Nucleus accumbens (tissue), 56 donors: ENCODE measurements at regions not wholly inside any gene's neighbourhood (a gene's known extent, or its start where the extent isn't known, plus 50 kb on each side); places are given as distances from the start of the nearest gene placed in this dataset.
"Not testable (repeated sequence)": the region's sequence is repeated elsewhere in the genome, so short reads cannot be mapped to it uniquely, and the experiment has no call there.

ENCODE experiments used
- DNase-seq, 56 donors: peaks; one replicate each; lab custom pipeline; 2025; lab: John Stamatoyannopoulos, UW

GRCh38 chr5:117138523-117138922, 563.9 kb upstream of the SEMA6A start:
- no peak for DNase-seq

GRCh38 chr5:117135851-117136250, 561.2 kb upstream of the SEMA6A start:
- no peak for DNase-seq

DNA sequence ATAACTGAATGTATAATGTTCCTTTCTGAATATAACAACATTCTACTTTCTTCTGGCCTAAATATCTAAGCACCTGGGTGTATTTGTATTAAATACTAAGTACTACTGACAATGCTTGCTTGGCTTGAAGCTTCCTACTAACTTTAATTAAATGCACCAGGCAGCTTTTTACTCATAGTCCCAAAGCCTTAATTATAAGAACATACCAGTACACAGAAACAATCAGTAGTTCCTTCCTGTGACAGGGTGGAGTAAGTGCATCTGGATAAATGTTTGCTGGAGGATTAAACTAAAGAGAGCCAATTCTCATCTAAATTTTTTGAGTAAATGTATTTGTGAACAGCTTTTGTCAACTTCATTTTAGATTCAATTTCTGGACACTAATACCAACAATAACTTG, 558.6 kb upstream of the SEMA6A start:
- no peak for DNase-seq

DNA sequence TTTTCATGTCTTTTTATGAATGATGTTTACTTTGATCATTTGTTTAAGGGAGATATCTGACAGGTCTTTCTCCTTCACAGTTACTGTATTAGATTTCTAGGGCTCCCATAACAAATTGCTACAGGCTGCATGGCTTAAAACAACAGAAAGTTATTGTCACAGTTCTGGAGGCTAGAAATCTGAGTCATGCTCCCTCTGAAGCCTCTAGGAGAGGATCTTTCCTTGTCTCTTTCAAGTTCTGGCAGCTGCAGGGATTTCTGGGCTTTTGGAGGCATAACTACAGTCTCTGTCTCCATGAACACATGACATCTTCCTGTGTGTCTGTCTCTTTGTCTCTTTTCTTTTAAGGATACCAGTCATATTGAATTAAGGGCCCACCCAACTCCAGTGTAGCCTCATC, 557.3 kb upstream of the SEMA6A start:
- DNase-seq, result peak in 3 of 56 donors; percentile 0 to 1 (median 0)

DNA sequence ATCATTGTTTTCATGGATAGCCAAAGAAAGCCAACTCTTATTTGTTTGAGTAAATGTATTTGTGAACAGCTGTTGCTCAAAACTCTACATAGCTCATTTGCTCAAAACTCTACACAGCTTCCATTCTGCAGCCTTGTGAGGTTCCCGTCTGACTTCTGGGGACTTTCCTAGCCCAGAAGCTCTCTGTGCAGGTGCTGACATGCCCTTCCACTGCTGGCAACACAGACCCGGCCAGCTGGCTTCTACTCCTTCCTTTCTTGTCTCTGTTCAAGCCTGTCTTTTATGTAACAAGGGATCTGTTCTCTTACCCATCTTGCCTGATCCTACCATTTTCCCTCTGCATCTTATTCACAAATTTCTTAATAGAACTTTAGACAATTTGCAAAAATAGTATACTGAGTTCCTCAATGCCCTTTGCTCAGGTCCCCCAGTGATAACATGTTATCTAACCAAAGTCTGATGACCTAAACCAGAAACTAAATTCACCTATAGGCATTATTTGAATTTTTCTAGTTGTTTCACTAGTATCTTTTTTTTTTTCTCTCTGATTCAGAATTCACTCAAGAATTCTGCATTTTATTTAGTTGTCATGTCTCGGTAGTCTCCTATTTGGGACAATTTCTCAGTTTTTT, 556.5 kb upstream of the SEMA6A start:
- no peak for DNase-seq

DNA sequence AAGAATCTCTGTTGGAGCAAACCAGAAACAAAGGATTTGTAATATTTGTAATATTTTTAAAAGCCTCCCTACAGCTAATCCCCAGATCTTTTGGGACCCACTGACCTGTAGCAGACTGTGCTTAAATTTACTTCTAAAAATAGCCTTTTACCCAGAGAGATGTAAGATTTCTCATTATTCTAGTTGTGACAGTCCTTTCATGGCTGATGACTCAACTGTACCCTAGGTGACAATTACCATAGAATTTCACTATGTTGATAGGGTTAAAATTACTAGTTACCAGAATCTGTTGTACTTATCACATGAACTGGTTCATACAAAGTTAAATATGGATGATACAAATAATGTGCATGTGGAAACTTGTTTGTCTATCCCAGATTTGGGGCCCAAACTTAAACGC, 543.9 kb upstream of the SEMA6A start:
- no peak for DNase-seq

DNA sequence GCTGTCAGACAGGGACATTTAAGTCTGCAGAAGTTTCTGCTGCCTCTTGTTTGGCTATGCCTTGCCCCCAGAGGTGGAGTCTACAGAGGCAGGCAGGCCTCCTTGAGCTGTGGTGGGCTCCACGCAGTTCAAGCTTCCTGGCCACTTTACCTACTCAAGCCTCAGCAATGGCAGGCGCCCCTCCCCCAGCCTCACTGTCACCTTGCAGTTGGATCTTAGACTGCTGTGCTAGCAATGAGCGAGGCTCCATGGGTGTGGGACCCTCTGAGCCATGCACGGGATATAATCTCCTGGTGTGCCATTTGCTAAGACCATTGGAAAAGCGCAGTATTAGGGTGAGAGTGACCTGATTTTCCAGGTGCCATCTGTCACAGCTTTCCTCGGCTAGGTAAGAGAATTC, 542.7 kb upstream of the SEMA6A start:
- not testable (repeated sequence) for DNase-seq

DNA sequence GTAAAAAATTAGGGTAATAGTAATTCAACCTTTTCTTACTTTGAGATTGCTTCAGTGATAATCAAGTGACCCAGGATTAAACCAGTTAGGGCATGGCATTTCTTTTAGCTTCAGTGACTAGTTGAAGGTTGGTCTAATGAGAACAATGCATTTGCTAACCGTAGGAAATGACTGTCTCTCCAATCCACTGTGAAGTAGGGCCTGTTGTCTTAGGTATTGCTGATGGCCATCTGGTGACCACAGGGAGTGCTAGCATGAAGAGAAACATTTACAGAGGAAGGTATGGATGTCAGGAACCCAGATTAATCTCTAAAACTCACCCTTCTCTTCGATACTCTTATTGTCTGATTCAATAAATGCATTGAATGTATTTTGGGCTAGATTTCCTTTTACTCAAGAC, 535.9 kb upstream of the SEMA6A start:
- DNase-seq, result no peak

- no peak for DNase-seq
These were observed 533.2 kb upstream of the SEMA6A start for GRCh38 chr5:117107859-117108258.

GRCh38 chr5:117103703-117104102, 529.1 kb upstream of the SEMA6A start:
- no peak for DNase-seq

- no peak for DNase-seq
These were observed 528.0 kb upstream of the SEMA6A start for GRCh38 chr5:117102591-117102990.

- DNase-seq, result no peak
These were observed 525.6 kb upstream of the SEMA6A start for GRCh38 chr5:117100176-117100575.

DNA sequence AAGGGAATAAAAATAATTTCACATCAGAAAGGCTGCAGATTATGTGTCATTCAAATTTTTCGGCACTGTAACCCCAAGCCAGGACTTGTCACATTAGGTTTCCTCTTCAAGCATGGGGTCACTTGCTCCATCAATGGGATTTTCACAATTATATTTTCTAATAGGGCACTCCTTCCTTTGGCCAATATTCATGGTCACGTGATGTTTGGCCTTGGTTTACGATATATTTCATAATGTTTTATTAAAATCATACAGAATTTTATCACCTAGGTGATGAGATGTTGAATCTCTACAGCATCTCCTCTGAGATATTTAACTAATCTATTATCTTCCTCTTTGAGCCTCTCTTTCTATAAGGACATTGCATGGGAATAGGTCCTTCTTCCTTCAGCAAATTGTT, 523.5 kb upstream of the SEMA6A start:
- no peak for DNase-seq

GRCh38 chr5:117095346-117096332, 521.0 kb upstream of the SEMA6A start:
- DNase-seq, result no peak

DNA sequence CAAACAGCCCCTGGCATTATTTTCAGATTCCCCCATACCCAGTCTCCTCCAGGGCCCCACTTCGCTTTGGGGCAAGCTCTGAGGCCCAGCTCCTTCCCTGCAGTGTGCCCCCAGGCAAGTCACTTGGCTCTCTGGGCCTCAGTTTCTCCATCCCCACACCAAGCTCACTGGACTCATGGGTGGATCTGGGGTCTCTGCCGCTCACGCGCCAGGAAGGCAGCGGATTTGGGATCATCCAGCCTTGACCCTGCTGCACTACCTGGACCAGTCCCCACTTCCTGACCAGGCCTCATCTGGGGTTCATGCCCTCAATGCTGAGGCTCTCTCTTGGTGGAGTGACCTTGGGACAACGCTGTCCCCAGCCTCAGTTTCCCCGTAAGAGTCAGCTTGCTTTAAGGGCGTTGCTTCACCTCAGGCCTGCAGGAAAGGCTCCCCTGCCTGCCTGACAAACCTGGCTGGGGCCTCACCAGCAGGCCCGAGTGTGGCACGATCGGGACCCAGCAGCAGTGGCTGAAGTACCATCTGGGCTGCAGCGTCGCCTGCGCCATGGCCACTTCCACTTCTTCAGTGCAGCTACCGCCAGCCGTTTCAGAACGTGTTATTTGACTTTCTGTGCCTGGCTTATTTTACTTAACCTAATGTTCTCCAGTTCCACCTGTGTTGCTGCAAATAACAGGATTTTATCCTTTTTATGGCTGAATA, 519.6 kb upstream of the SEMA6A start:
- DNase-seq, result no peak

- no peak for DNase-seq
These were observed 519.0 kb upstream of the SEMA6A start for GRCh38 chr5:117093653-117094052.

DNA sequence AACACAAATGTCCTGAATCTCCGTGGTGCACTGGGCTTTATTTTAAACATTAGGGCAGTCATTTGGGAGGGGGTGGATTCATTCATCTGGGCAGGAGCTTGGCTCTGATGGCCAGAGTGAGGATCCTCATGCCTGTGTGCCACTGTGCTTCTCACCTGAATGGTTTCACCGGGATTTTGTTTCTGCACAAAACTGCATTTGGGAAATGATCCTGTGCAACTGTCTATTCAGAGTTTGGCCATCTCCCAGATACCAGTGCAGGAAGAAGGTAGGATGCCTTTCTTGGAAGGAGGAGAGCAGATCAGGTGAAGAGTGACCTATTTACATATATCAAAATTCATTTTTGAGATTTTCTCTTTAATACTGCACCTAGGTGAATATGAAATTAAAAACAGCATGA, 514.4 kb upstream of the SEMA6A start:
- DNase-seq, result no peak

DNA sequence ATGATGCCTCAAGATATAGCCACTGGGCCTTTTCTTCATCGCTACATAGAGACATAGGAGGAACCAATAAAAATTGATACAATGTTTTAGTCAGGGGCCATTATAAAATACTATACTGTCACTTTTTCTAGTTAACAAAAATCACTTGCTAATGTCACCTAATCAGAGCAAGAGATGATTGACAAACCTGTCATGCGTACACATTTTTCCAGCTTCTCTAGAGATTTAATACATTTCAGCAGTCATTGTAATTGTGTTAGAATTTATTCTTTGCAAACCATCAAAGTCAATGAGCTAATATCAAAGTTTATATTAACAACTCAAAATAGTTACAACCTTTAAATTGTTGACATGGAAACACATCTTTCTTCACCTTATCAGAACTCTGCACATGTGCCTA, 513.6 kb upstream of the SEMA6A start:
- DNase-seq, result no peak

- peak in 4 of 56 donors; percentile 2 to 9 (median 4) for DNase-seq
These were observed 509.4 kb upstream of the SEMA6A start for GRCh38 chr5:117084067-117084466.

GRCh38 chr5:117082977-117083376, 508.4 kb upstream of the SEMA6A start:
- no peak for DNase-seq

GRCh38 chr5:117077142-117077541, 502.5 kb upstream of the SEMA6A start:
- DNase-seq, result no peak
